HCT116 (cell line): ENCODE measurements at regions not wholly inside any gene's neighbourhood (a gene's known extent, or its start where the extent isn't known, plus 50 kb on each side); places are given as distances from the start of the nearest gene placed in this dataset.

Experiments
- ATAC-seq: fragments of 200-7000 bp; cut with Tn5 transposase; 2 replicates; pipeline ENCODE4 v1.9.1; 2020; ENCODE audit warnings: mild to moderate bottlenecking, moderate library complexity
- BruUV-seq: library from RNA; stranded (reverse); fragments of 400-500 nt; replicated peaks from 2 replicates; lab custom pipeline; 2021; lab: Mats Ljungman, UMichigan
- CTCF ChIA-PET: fragments of 300-600 bp; sonication (Branson Sonifier 250); formaldehyde crosslinking; loops from one replicate; lab custom pipeline; 2021; ENCODE audit warnings: antibody characterized with exemption; lab: Charles Lee
- POLR2A ChIA-PET: fragments of 300-600, 350-600 bp; sonication (Branson Sonifier 250); formaldehyde crosslinking; loops from one replicate; lab custom pipeline; 2021; ENCODE audit warnings: antibody characterized with exemption; lab: Charles Lee
- RAD21 ChIA-PET, 2 experiments: fragments of 300-600 bp; sonication (Branson Sonifier 250); formaldehyde crosslinking; loops; one replicate each; lab custom pipeline; 2023; ENCODE audit warnings: low total read pairs in 2 of 2; ENCODE audit not compliant: uncharacterized antibody in 2 of 2, unreplicated experiment in 2 of 2, low non-redundant PET in 1 of 2; lab: Charles Lee
- DNase-seq: peaks from one replicate; pipeline ENCODE4 v3.0.0-alpha.2; 2010; ENCODE audit warnings: low read depth, low spot score
- H2AFZ ChIP-seq: fragments of 200-600 bp; shearing (Covaris generic), sonication (generic); 2 replicates; pipeline ENCODE4 v1.6.1; 2017; ENCODE audit warnings: low read depth, mixed run types, mixed read lengths, antibody characterized with exemption, low read length; ENCODE audit not compliant: poor library complexity, severe bottlenecking
- H3K27ac ChIP-seq: 2 replicates; pipeline ENCODE4 v1.5.1; 2012; ENCODE audit warnings: low read depth, low read length
- H3K27me3 ChIP-seq: fragments of 200-600 bp; sonication (generic); 2 replicates; pipeline ENCODE4 v1.6.1; 2016; ENCODE audit warnings: mixed run types, low read length, mixed read lengths; ENCODE audit not compliant: insufficient read depth
- H3K36me3 ChIP-seq, 2 experiments: fragments of 200-500 bp in 1 of 2; fragments of 200-600 bp in 1 of 2; sonication (Bioruptor generic) in 1 of 2; sonication (generic) in 1 of 2; 2 replicates each; pipeline versions ENCODE4 v1.5.1 to v1.6.1; 2014 to 2016; ENCODE audit warnings: low read length in 2 of 2, inconsistent platforms in 1 of 2, mixed read lengths in 1 of 2, mixed run types in 1 of 2; ENCODE audit not compliant: insufficient read depth in 2 of 2, control insufficient read depth in 1 of 2
- H3K4me1 ChIP-seq, 2 experiments: fragments of 200-600 bp in 1 of 2; sonication (generic) in 1 of 2; 2 replicates each; pipeline versions ENCODE4 v1.5.1 to v1.6.1; 2012 to 2017; ENCODE audit warnings: low read length in 2 of 2, inconsistent platforms in 1 of 2, mild to moderate bottlenecking in 1 of 2, mixed read lengths in 1 of 2, mixed run types in 1 of 2, moderate library complexity in 1 of 2; ENCODE audit not compliant: insufficient read depth in 2 of 2, control insufficient read depth in 1 of 2
- H3K4me2 ChIP-seq: fragments of 200-600 bp; sonication (generic); 2 replicates; pipeline ENCODE4 v1.6.1; 2017; ENCODE audit warnings: mixed run types, low read length, mixed read lengths
- H3K4me3 ChIP-seq, 2 experiments: fragments of 200-600 bp in 1 of 2; sonication (generic) in 1 of 2; replicated peaks in 1 of 2; 2 replicates each; pipeline ENCODE4 v1.5.1; 2011 to 2016; ENCODE audit warnings: low read length in 2 of 2, control low read depth in 1 of 2, low read depth in 1 of 2, mild to moderate bottlenecking in 1 of 2, mixed read lengths in 1 of 2, mixed run types in 1 of 2
- H3K79me2 ChIP-seq: fragments of 200-600 bp; sonication (generic); 2 replicates; pipeline ENCODE4 v1.6.1; 2017; ENCODE audit warnings: mild to moderate bottlenecking, mixed run types, low read length, moderate library complexity, mixed read lengths; ENCODE audit not compliant: insufficient read depth
- H3K9ac ChIP-seq: fragments of 200-600 bp; sonication (generic); 2 replicates; pipeline ENCODE4 v1.6.1; 2016; ENCODE audit warnings: low read length, mixed read lengths
- H3K9me2 ChIP-seq: fragments of 200-600 bp; sonication (generic), shearing (Covaris generic); 2 replicates; pipeline ENCODE4 v1.6.1; 2017; ENCODE audit warnings: mixed run types, mild to moderate bottlenecking, moderate library complexity; ENCODE audit not compliant: insufficient read depth
- H3K9me3 ChIP-seq, 2 experiments: fragments of 200-500 bp in 1 of 2; fragments of 200-600 bp in 1 of 2; sonication (Bioruptor generic) in 1 of 2; sonication (generic) in 1 of 2; 2 replicates each; pipeline ENCODE4 v1.6.1; 2014 to 2017; ENCODE audit warnings: low read length in 2 of 2, mixed read lengths in 2 of 2, inconsistent platforms in 1 of 2, low read depth in 1 of 2, mild to moderate bottlenecking in 1 of 2, mixed run types in 1 of 2, moderate library complexity in 1 of 2; ENCODE audit not compliant: control insufficient read depth in 1 of 2, insufficient read depth in 1 of 2
- H4K20me1 ChIP-seq: fragments of 200-600 bp; sonication (generic), shearing (Covaris generic); 2 replicates; pipeline ENCODE4 v1.6.1; 2017; ENCODE audit warnings: mixed run types, mild to moderate bottlenecking, moderate library complexity; ENCODE audit not compliant: insufficient read depth
- CBX3 ChIP-seq: IDR thresholded peaks from 2 replicates; pipeline ENCODE4 v1.6.1; 2012; ENCODE audit warnings: low read depth
- ELF1 ChIP-seq: IDR thresholded peaks from 2 replicates; pipeline ENCODE4 v1.6.1; 2012; ENCODE audit warnings: low read depth, borderline replicate concordance
- EZH2 ChIP-seq: fragments of 200-600 bp; sonication (generic); IDR thresholded peaks from 2 replicates; pipeline ENCODE4 v1.6.1; 2017; ENCODE audit warnings: antibody characterized with exemption, mixed run types
- FOSL1 ChIP-seq: IDR thresholded peaks from 2 replicates; pipeline ENCODE4 v1.6.1; 2012; ENCODE audit warnings: low read depth
- JUND ChIP-seq: IDR thresholded peaks from 2 replicates; pipeline ENCODE4 v1.6.1; 2012
- MAX ChIP-seq: IDR thresholded peaks from 2 replicates; pipeline ENCODE4 v1.6.1; 2012
- POLR2A ChIP-seq: IDR thresholded peaks from 2 replicates; pipeline ENCODE4 v1.7.0; 2011; ENCODE audit warnings: borderline replicate concordance; ENCODE audit not compliant: insufficient read depth, insufficient read length; ENCODE audit errors: extremely low read depth
- POLR2AphosphoS5 ChIP-seq: IDR thresholded peaks from 2 replicates; pipeline ENCODE4 v1.6.1; 2011; ENCODE audit warnings: mild to moderate bottlenecking, low read depth, low read length, moderate library complexity
- SIN3A ChIP-seq: IDR thresholded peaks from 2 replicates; pipeline ENCODE4 v1.6.1; 2012; ENCODE audit warnings: low read depth
- TCF7L2 ChIP-seq: IDR thresholded peaks from 2 replicates; pipeline ENCODE4 v1.7.0; 2011; ENCODE audit warnings: borderline replicate concordance, inconsistent platforms; ENCODE audit not compliant: insufficient read depth, insufficient read length; ENCODE audit errors: extremely low read depth
- ZFX ChIP-seq: fragments of 450-650 bp; IDR thresholded peaks from 2 replicates; pipeline ENCODE4 v1.6.1; 2017
- ZNF274 ChIP-seq: fragments of 200-500 bp; sonication (Bioruptor generic); IDR thresholded peaks from 2 replicates; pipeline ENCODE4 v1.6.1; 2014; ENCODE audit warnings: mild to moderate bottlenecking, low read depth, low read length, inconsistent platforms
- intact Hi-C: fragments of 100-400 bp; cut with micrococcal nuclease; formaldehyde crosslinking; loops from 2 replicates; pipeline ENCODE4 v1.10.0; 2022
- TF ChIP-seq, protein P1 (sequence below): IDR thresholded peaks from 2 replicates; pipeline ENCODE4 v1.6.1; 2012; ENCODE audit warnings: low read depth
- TF ChIP-seq, protein P2 (sequence below): IDR thresholded peaks from 2 replicates; pipeline ENCODE4 v1.6.1; 2011; ENCODE audit warnings: mild to moderate bottlenecking, low read length, moderate library complexity; ENCODE audit not compliant: insufficient replicate concordance; ENCODE audit errors: extremely low read depth

DNA sequence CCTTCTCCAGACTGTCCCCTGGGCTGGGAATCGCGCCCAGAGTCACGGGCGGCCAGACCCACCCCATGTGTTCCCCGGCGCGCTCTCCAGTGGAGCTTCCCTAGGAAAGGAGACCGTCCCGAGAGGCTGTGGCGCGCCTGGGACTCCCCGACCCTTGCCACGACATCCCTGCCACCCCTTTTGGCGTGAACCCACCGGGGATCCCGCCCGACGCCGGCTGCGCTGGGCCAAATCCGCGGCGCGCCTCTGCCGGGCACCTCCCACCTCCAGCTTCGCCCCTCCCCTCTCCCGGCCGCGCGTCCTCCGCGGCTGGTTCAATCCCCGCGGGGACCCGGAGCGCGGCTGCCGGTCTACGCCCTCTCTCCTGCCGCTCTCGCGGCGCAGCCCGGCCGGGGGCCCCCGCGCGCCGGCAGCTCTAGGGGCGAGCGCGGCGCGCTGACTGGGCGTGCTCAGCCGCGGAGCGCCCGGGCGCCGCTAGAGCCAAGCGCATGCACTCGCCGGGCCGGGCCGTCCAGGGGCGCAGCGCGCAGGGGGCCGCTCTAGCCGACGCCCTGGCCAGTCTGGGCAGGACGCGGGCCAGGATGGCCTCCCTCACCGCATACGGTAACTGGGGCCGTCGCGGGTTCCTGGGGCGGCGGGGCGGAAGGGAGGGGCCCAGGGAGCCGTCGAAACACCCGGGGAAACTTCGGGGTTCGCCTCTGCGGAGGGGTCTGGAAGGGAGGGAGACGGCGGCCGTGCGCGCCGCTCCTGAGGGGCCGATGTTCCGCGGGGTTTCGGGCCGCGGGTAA lies 77.4 kb upstream of the ANO4 start:
- H4K20me1 ChIP-seq, result no peaks in the 10 kb centered on the region
- H3K9ac ChIP-seq, result no peak overlapping the region
- no peaks in the 10 kb centered on the region for H3K9me2 ChIP-seq
- DNase-seq, result no peak
- peak; percentile 90 for ATAC-seq
- intact Hi-C loops, result no loop called here
- CTCF ChIA-PET, result no interaction called here
- TF ChIP-seq ZFX (no peak), FOSL1 (no peak), MAX (no peak), EZH2 (no peak), TCF7L2 (no peak), JUND (no peak), ELF1 (no peak), SIN3A (no peak), POLR2A (no peak), POLR2AphosphoS5 (no peak)
- TF ChIP-seq, all 23 proteins: peak for 0
- BruUV-seq, result no TSS peak
- H2AFZ ChIP-seq, result no peak overlapping the region
- no peaks in the 10 kb centered on the region for H3K36me3 ChIP-seq
- H3K9me3 ChIP-seq, result no peaks in the 10 kb centered on the region
- no peak overlapping the region for H3K27ac ChIP-seq
- H3K79me2 ChIP-seq, result no peaks in the 10 kb centered on the region
- no peaks in the 10 kb centered on the region for H3K27me3 ChIP-seq
- peak overlapping the region; percentile 24 to 45 for H3K4me3 ChIP-seq
- POLR2A ChIA-PET, result no interaction called here
- RAD21 ChIA-PET, result no interaction called here
- peaks cover 0 to 5% of the 10 kb centered on the region in 2 experiments; a peak in 1 of 4 replicates for H3K4me1 ChIP-seq
- H3K4me2 ChIP-seq, result peak overlapping the region; percentile 64

DNA sequence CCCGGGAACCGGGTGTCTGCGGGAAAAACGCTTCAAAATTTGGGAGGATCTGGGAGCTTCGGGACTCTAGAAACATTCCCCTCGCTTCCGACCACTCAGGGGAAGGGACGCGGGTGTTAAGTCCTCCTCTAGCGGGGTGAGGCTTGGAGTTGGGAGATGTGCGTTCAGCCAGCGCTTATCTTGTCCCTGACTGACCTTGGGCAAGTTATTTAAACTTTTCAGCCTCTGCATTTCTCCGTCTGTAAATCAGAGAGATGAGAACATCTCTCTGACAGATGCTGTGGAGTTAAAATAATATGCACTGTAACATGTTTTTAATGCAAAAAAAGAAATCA lies 76.9 kb upstream of the ANO4 start:
- ChIA-PET CTCF (no interaction called here), RAD21 (no interaction called here), POLR2A (no interaction called here)
- Histone ChIP-seq H3K27me3 (no peaks in the 10 kb centered on the region), H3K27ac (no peak overlapping the region), H3K4me2 (peak overlapping the region; percentile 64), H3K9me3 (no peaks in the 10 kb centered on the region), H3K9ac (no peak overlapping the region), H3K4me3 (peak overlapping the region; percentile 19 to 45; a peak in 3 of 4 replicates), H4K20me1 (no peaks in the 10 kb centered on the region), H3K9me2 (no peaks in the 10 kb centered on the region), H3K79me2 (no peaks in the 10 kb centered on the region), H2AFZ (no peak overlapping the region), H3K4me1 (peaks cover 0 to 5% of the 10 kb centered on the region in 2 experiments; a peak in 1 of 4 replicates), H3K36me3 (no peaks in the 10 kb centered on the region)
- DNase-seq (no peak), ATAC-seq (no peak)
- intact Hi-C loops, result no loop called here
- no TSS peak for BruUV-seq
- TF ChIP-seq POLR2A, result no peak
- TF ChIP-seq ZFX, result no peak
- no peak for TF ChIP-seq MAX
- TF ChIP-seq ZNF274, result no peak
- TF ChIP-seq JUND, result no peak
- TF ChIP-seq CBX3, result no peak
- no peak for TF ChIP-seq ELF1
- TF ChIP-seq, protein P1, sequence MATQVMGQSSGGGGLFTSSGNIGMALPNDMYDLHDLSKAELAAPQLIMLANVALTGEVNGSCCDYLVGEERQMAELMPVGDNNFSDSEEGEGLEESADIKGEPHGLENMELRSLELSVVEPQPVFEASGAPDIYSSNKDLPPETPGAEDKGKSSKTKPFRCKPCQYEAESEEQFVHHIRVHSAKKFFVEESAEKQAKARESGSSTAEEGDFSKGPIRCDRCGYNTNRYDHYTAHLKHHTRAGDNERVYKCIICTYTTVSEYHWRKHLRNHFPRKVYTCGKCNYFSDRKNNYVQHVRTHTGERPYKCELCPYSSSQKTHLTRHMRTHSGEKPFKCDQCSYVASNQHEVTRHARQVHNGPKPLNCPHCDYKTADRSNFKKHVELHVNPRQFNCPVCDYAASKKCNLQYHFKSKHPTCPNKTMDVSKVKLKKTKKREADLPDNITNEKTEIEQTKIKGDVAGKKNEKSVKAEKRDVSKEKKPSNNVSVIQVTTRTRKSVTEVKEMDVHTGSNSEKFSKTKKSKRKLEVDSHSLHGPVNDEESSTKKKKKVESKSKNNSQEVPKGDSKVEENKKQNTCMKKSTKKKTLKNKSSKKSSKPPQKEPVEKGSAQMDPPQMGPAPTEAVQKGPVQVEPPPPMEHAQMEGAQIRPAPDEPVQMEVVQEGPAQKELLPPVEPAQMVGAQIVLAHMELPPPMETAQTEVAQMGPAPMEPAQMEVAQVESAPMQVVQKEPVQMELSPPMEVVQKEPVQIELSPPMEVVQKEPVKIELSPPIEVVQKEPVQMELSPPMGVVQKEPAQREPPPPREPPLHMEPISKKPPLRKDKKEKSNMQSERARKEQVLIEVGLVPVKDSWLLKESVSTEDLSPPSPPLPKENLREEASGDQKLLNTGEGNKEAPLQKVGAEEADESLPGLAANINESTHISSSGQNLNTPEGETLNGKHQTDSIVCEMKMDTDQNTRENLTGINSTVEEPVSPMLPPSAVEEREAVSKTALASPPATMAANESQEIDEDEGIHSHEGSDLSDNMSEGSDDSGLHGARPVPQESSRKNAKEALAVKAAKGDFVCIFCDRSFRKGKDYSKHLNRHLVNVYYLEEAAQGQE, result no peak
- TF ChIP-seq, protein P2, sequence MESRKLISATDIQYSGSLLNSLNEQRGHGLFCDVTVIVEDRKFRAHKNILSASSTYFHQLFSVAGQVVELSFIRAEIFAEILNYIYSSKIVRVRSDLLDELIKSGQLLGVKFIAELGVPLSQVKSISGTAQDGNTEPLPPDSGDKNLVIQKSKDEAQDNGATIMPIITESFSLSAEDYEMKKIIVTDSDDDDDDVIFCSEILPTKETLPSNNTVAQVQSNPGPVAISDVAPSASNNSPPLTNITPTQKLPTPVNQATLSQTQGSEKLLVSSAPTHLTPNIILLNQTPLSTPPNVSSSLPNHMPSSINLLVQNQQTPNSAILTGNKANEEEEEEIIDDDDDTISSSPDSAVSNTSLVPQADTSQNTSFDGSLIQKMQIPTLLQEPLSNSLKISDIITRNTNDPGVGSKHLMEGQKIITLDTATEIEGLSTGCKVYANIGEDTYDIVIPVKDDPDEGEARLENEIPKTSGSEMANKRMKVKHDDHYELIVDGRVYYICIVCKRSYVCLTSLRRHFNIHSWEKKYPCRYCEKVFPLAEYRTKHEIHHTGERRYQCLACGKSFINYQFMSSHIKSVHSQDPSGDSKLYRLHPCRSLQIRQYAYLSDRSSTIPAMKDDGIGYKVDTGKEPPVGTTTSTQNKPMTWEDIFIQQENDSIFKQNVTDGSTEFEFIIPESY, result no peak
